ENCODE measurements at regions not wholly inside any gene's neighbourhood (a gene's known extent, or its start where the extent isn't known, plus 50 kb on each side); places are given as distances from the start of the nearest gene placed in this dataset.

DNA sequence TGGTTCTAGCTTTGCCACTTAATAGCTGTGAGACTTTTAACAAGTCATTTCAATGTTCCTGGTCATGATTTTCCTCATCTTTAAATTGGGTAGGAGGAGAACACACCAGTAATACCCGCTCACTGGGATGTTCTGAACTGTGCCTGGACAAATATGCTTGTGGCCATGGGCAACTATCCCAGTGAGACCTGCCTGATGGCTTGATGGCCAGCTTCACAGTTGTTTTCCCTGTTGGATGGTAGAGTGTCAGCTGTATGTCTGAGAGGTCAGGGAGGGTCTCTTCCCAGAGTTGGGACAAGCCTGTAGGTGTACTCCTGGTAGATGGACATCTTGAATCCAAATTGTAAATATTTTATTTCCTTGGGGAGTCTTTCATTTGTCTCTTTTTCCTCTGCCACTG, 92.5 kb upstream of the PFN2 start:
- no peak overlapping the region for H3K4me3 ChIP-seq (ENCODE audit: low read depth, low read length)
- DNase-seq (ENCODE audit: low read depth): no peak
- no peak for TF ChIP-seq POLR2A (IDR thresholded peaks at IDR 0.05; ENCODE audit: extremely low read depth, insufficient read length)
- TF ChIP-seq, protein P1, sequence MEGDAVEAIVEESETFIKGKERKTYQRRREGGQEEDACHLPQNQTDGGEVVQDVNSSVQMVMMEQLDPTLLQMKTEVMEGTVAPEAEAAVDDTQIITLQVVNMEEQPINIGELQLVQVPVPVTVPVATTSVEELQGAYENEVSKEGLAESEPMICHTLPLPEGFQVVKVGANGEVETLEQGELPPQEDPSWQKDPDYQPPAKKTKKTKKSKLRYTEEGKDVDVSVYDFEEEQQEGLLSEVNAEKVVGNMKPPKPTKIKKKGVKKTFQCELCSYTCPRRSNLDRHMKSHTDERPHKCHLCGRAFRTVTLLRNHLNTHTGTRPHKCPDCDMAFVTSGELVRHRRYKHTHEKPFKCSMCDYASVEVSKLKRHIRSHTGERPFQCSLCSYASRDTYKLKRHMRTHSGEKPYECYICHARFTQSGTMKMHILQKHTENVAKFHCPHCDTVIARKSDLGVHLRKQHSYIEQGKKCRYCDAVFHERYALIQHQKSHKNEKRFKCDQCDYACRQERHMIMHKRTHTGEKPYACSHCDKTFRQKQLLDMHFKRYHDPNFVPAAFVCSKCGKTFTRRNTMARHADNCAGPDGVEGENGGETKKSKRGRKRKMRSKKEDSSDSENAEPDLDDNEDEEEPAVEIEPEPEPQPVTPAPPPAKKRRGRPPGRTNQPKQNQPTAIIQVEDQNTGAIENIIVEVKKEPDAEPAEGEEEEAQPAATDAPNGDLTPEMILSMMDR (IDR thresholded peaks at IDR 0.05; ENCODE audit: low read depth, low read length): no peak
- TF ChIP-seq, protein P2, sequence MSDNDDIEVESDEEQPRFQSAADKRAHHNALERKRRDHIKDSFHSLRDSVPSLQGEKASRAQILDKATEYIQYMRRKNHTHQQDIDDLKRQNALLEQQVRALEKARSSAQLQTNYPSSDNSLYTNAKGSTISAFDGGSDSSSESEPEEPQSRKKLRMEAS (IDR thresholded peaks at IDR 0.05; ENCODE audit: low read depth, low read length): no peak
- TF ChIP-seq MYC (IDR thresholded peaks at IDR 0.05; ENCODE audit: low read depth, low read length): no peak

DNA sequence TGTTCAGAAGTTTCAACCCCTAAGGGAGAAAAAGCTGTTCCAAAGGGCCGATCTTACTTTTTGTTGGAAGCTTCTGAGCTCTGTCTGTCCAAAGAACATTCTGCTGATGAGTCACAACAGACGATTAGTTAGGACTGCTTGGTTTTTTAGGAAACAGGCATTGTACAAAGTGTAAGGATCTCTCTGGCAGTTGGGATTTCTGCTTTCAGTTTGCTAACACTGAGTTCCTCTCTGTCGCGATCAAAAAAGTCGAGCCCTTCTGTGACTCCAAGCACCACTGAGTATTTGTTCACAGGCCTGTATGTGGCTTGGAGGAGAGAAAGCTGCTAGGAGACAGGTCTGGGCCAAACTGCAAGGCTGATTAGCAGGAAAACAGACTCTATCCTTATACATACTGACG, 91.8 kb upstream of the PFN2 start:
- H3K4me3 ChIP-seq (ENCODE audit: low read depth, low read length): no peak overlapping the region
- DNase-seq (ENCODE audit: low read depth): no peak

DNA sequence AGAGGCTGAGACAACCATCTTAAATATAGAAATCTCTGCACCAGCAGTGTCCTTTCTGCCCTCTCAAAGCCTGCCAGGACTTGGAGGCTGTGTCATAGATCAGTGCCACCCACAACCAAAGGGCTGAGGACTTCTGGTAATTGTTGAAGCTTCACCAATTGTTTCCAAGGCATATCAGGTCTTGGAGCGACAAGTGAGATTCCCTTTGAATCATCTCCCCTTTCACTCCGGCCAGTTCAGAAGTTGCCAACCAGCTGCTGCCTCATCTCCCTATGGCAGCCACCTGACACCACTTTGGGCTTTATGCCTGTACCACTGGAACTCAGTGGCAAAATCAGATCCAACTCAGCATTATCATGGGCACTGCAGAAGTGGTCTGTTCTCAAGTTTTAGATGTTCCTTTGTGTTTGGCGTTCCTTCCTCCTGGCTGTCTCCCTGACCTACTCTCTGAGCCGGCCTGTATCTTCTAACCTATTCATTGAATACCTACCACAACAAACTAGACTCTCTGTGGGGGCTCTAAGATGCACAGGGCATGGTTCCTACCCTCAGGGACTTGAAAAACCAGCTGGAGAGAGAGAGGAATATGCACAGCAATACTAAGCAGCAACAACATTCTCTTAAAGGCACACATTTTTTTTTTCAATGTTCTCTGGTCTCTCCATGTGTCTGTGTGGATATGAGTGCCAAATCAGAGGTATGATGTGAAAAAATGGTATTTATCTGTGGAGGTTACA, 90.8 kb upstream of the PFN2 start:
- no peak overlapping the region for H3K4me3 ChIP-seq (ENCODE audit: low read depth, low read length)
- no peak for DNase-seq (ENCODE audit: low read depth)
- TF ChIP-seq MYC (IDR thresholded peaks at IDR 0.05; ENCODE audit: low read depth, low read length) (no peak), POLR2A (IDR thresholded peaks at IDR 0.05; ENCODE audit: extremely low read depth, insufficient read length) (no peak)
- TF ChIP-seq, protein P1 (IDR thresholded peaks at IDR 0.05; ENCODE audit: low read depth, low read length): no peak
- TF ChIP-seq, protein P2 (IDR thresholded peaks at IDR 0.05; ENCODE audit: low read depth, low read length): no peak

More for the DNA sequence above, 91.8 kb upstream of the PFN2 start:
- no peak for TF ChIP-seq MYC (IDR thresholded peaks at IDR 0.05; ENCODE audit: low read depth, low read length)
- TF ChIP-seq, protein P1 (IDR thresholded peaks at IDR 0.05; ENCODE audit: low read depth, low read length): no peak
- no peak for TF ChIP-seq POLR2A (IDR thresholded peaks at IDR 0.05; ENCODE audit: extremely low read depth, insufficient read length)
- TF ChIP-seq, protein P2 (IDR thresholded peaks at IDR 0.05; ENCODE audit: low read depth, low read length): no peak

DNA sequence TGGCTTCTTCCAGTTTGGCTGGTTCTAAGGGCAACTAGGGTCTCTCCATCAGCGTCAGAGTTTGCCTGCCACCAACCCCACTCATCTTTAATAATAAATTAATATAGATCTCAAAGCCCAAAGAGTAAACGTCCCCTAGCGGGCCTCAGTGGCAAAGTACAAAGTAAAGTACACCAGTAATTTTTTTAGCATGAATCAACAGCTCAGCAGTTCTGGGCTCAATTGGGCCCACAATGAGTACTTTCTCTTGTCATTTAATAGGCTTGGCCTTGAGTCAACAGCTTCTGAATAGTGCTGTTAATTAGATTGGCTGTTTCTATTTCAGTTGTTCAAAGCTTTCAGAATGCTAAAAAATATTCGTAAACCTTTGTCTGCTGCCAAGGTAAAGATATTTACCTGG, 89.0 kb upstream of the PFN2 start:
- no peak overlapping the region for H3K4me3 ChIP-seq (ENCODE audit: low read depth, low read length)
- no peak for TF ChIP-seq POLR2A (IDR thresholded peaks at IDR 0.05; ENCODE audit: extremely low read depth, insufficient read length)
- TF ChIP-seq, protein P2 (IDR thresholded peaks at IDR 0.05; ENCODE audit: low read depth, low read length): no peak
- TF ChIP-seq, protein P1 (IDR thresholded peaks at IDR 0.05; ENCODE audit: low read depth, low read length): no peak
- no peak for TF ChIP-seq MYC (IDR thresholded peaks at IDR 0.05; ENCODE audit: low read depth, low read length)
- no peak for DNase-seq (ENCODE audit: low read depth)

DNA sequence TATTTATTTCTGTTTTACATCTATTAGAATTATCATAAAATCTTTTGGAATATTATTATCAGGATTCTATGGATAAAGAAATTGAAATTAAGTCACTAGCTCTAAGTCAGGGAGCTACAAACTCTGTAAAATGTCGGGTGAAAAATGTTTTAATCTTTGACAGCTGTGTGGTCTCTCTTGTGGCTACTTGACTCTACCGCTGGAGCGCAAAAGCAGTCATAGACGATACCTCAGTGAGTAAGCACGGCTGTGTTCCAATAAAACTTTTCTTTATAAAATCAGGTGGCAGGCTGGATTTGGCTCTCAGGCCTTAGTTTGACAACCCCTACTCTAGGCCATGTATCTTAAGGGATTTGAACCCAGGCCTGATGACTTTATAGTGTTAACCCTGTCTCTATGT, 88.5 kb upstream of the PFN2 start:
- H3K4me3 ChIP-seq (ENCODE audit: low read depth, low read length): no peak overlapping the region
- no peak for DNase-seq (ENCODE audit: low read depth)
- TF ChIP-seq, protein P2 (IDR thresholded peaks at IDR 0.05; ENCODE audit: low read depth, low read length): no peak
- TF ChIP-seq, protein P1 (IDR thresholded peaks at IDR 0.05; ENCODE audit: low read depth, low read length): no peak
- no peak for TF ChIP-seq MYC (IDR thresholded peaks at IDR 0.05; ENCODE audit: low read depth, low read length)
- TF ChIP-seq POLR2A (IDR thresholded peaks at IDR 0.05; ENCODE audit: extremely low read depth, insufficient read length): no peak

Measured in NB4 (cell line).